Globus pallidus (tissue), 1 donor: ENCODE measurements at regions not wholly inside any gene's neighbourhood (a gene's known extent, or its start where the extent isn't known, plus 50 kb on each side); places are given as distances from the start of the nearest gene placed in this dataset.

Source experiments
- DNase-seq: peaks from one replicate; pipeline ENCODE4 v3.0.0-alpha.2; 2015; ENCODE audit warnings: low spot score

- DNase-seq: no peak
These were observed 109.2 kb upstream of the PHACTR3 start for GRCh38 chr20:59495166-59495565.

- peak; percentile 58 for DNase-seq
These were observed 108.3 kb upstream of the PHACTR3 start for GRCh38 chr20:59495894-59496510.

GRCh38 chr20:59498291-59498690 is 106.0 kb upstream of the PHACTR3 start:
- DNase-seq: no peak

- DNase-seq: no peak
These were observed 104.5 kb upstream of the PHACTR3 start for GRCh38 chr20:59499863-59500262.

GRCh38 chr20:59508729-59509128 is 95.6 kb upstream of the PHACTR3 start:
- DNase-seq: no peak

GRCh38 chr20:59512651-59513050 is 91.7 kb upstream of the PHACTR3 start:
- DNase-seq: no peak

- DNase-seq: no peak
These were observed 89.8 kb upstream of the PHACTR3 start for GRCh38 chr20:59514554-59514953.

GRCh38 chr20:59515013-59515905 is 89.1 kb upstream of the PHACTR3 start:
- peak; percentile 66 for DNase-seq

GRCh38 chr20:59515906-59516209 is 88.5 kb upstream of the PHACTR3 start:
- no peak for DNase-seq

GRCh38 chr20:59518881-59519706 is 85.2 kb upstream of the PHACTR3 start:
- peak; percentile 18 for DNase-seq

- no peak for DNase-seq
These were observed 84.7 kb upstream of the PHACTR3 start for GRCh38 chr20:59519707-59520014.

GRCh38 chr20:59520814-59521213 is 83.5 kb upstream of the PHACTR3 start:
- no peak for DNase-seq

GRCh38 chr20:59525500-59526241 is 78.7 kb upstream of the PHACTR3 start:
- peak; percentile 44 for DNase-seq

GRCh38 chr20:59526242-59527225 is 77.8 kb upstream of the PHACTR3 start:
- no peak for DNase-seq

GRCh38 chr20:59530782-59531181 is 73.6 kb upstream of the PHACTR3 start:
- no peak for DNase-seq

- no peak for DNase-seq
These were observed 66.3 kb upstream of the PHACTR3 start for GRCh38 chr20:59537991-59538390.

GRCh38 chr20:59547596-59547995 is 56.7 kb upstream of the PHACTR3 start:
- no peak for DNase-seq
